OCI-LY3 (cell line): ENCODE measurements at regions not wholly inside any gene's neighbourhood (a gene's known extent, or its start where the extent isn't known, plus 50 kb on each side); places are given as distances from the start of the nearest gene placed in this dataset.

Source experiments
- H2AFZ ChIP-seq: fragments of 200-600, 300-600 bp; shearing (Covaris generic); 2 replicates; pipeline ENCODE4 v1.6.0; 2014; ENCODE audit warnings: antibody characterized with exemption, low read depth, low read length
- H3K27ac ChIP-seq: fragments of 200-600, 300-600 bp; sonication (generic); 2 replicates; pipeline ENCODE4 v1.5.1; 2014; ENCODE audit warnings: mild to moderate bottlenecking, low read length, moderate library complexity, mixed read lengths
- H3K27me3 ChIP-seq: fragments of 200-600, 300-600 bp; sonication (generic); 2 replicates; pipeline ENCODE4 v1.6.1; 2014; ENCODE audit warnings: low read depth, low read length, mixed read lengths
- H3K36me3 ChIP-seq: fragments of 200-600, 300-600 bp; sonication (generic); replicated peaks from 2 replicates; pipeline ENCODE3; 2014; ENCODE audit warnings: low read depth, low read length, mixed read lengths
- H3K4me1 ChIP-seq: fragments of 300-600, 200-600 bp; sonication (generic); 2 replicates; pipeline ENCODE4 v1.6.1; 2014; ENCODE audit warnings: low read length, mixed read lengths
- H3K4me2 ChIP-seq: fragments of 200-600, 300-600 bp; sonication (generic); 2 replicates; pipeline ENCODE4 v1.6.1; 2014; ENCODE audit warnings: low read length, mixed read lengths
- H3K4me3 ChIP-seq: fragments of 300-600, 200-600 bp; sonication (generic); 2 replicates; pipeline ENCODE4 v1.5.1; 2014; ENCODE audit warnings: antibody characterized with exemption, mild to moderate bottlenecking, low read length, moderate library complexity
- H3K79me2 ChIP-seq: fragments of 300-600, 200-600 bp; shearing (Covaris generic); 2 replicates; pipeline ENCODE4 v1.6.1; 2014; ENCODE audit warnings: mild to moderate bottlenecking, low read length, mixed read lengths
- H3K9ac ChIP-seq: fragments of 300-600, 200-600 bp; shearing (Covaris generic); 2 replicates; pipeline ENCODE4 v1.6.0; 2014; ENCODE audit warnings: mild to moderate bottlenecking, low read length, moderate library complexity
- H3K9me3 ChIP-seq: fragments of 200-600, 300-600 bp; shearing (Covaris generic); 2 replicates; pipeline ENCODE4 v1.6.1; 2014; ENCODE audit warnings: low read length, mixed read lengths; ENCODE audit not compliant: insufficient read depth
- H4K20me1 ChIP-seq: fragments of 200-600, 300-600 bp; sonication (generic); 2 replicates; pipeline ENCODE4 v1.6.1; 2016; ENCODE audit warnings: low read length, mixed read lengths; ENCODE audit not compliant: insufficient read depth
- EZH2phosphoT487 ChIP-seq: fragments of 200-600 bp; shearing (Covaris generic); IDR thresholded peaks from 2 replicates; pipeline ENCODE4 v1.6.1; 2018; ENCODE audit warnings: antibody characterized with exemption, mixed run types, low read depth
- TF ChIP-seq, protein P1 (sequence below): fragments of 200-600, 300-600 bp; sonication (generic); IDR thresholded peaks from 2 replicates; pipeline ENCODE4 v1.5.1; 2014; ENCODE audit warnings: antibody characterized with exemption, low read length, low read depth

DNA sequence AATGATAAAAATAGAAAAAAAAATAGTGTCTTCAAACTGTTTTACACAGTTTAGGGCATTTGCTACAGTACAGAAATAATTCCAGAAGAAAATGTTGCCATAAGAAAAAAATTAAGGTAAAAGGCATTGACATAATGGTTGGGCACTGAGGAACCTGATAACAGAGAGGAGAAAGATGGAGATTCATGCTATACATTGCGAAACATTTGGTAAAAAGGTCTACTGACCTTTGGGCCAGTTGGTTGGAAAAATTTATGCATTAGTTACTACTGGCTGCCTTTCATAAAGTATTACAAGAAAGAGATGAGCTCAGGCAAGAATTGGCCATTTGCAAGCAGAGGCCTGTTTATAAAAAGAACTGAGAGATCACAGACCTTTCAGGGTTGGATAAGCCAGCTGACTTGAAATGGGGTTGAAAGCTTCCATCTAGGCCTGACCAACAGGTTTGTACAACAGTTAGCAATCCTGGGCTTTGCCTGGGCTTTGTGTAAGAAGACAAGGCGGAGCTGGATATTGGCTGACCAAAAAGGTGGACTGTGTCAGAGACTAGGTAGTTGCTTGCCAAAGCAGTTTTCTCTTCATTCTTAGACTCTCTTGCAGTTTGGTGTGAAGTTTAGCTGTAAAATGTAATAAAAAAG lies 166.6 kb upstream of the MCTP2 start:
- no peaks in the 10 kb centered on the region for H3K9me3 ChIP-seq
- no peak overlapping the region for H3K9ac ChIP-seq
- TF ChIP-seq, protein P1, sequence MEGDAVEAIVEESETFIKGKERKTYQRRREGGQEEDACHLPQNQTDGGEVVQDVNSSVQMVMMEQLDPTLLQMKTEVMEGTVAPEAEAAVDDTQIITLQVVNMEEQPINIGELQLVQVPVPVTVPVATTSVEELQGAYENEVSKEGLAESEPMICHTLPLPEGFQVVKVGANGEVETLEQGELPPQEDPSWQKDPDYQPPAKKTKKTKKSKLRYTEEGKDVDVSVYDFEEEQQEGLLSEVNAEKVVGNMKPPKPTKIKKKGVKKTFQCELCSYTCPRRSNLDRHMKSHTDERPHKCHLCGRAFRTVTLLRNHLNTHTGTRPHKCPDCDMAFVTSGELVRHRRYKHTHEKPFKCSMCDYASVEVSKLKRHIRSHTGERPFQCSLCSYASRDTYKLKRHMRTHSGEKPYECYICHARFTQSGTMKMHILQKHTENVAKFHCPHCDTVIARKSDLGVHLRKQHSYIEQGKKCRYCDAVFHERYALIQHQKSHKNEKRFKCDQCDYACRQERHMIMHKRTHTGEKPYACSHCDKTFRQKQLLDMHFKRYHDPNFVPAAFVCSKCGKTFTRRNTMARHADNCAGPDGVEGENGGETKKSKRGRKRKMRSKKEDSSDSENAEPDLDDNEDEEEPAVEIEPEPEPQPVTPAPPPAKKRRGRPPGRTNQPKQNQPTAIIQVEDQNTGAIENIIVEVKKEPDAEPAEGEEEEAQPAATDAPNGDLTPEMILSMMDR: no peak
- no peak for TF ChIP-seq EZH2phosphoT487
- no peak overlapping the region for H3K4me2 ChIP-seq
- H3K79me2 ChIP-seq: no peaks in the 10 kb centered on the region
- no peak overlapping the region for H3K27ac ChIP-seq
- H3K27me3 ChIP-seq: no peaks in the 10 kb centered on the region
- no peaks in the 10 kb centered on the region for H3K4me1 ChIP-seq
- no peaks in the 10 kb centered on the region for H3K36me3 ChIP-seq
- no peaks in the 10 kb centered on the region for H4K20me1 ChIP-seq
- no peak overlapping the region for H3K4me3 ChIP-seq
- no peak overlapping the region for H2AFZ ChIP-seq

DNA sequence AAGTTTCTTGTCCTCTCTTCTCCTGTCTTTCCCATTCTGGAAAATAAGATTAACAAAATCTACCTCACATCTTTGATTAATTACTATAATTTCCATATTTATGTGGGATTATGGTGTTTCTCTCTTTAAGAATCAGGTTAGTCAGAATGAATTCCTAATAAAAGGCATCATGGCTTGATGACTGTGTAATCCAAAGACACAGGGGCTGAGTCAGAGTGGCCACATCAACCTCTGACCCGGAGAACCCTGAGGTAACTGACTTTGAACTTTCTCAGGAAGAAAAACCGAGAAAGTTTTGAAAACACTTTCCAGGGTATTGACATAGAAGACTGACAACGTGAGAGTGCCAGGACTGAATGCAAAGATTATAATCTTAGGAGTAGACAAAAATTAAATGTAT lies 170.3 kb upstream of the MCTP2 start:
- H3K27ac ChIP-seq: no peak overlapping the region
- H3K9ac ChIP-seq: no peak overlapping the region
- no peak overlapping the region for H3K4me2 ChIP-seq
- no peaks in the 10 kb centered on the region; the same call in 1 of the 2 replicates for H3K27me3 ChIP-seq
- no peaks in the 10 kb centered on the region for H3K79me2 ChIP-seq
- no peaks in the 10 kb centered on the region for H3K4me1 ChIP-seq
- TF ChIP-seq, protein P1: no peak
- TF ChIP-seq EZH2phosphoT487: no peak
- no peaks in the 10 kb centered on the region for H3K9me3 ChIP-seq
- no peaks in the 10 kb centered on the region for H3K36me3 ChIP-seq
- no peaks in the 10 kb centered on the region for H4K20me1 ChIP-seq
- H2AFZ ChIP-seq: no peak overlapping the region
- no peak overlapping the region for H3K4me3 ChIP-seq

DNA sequence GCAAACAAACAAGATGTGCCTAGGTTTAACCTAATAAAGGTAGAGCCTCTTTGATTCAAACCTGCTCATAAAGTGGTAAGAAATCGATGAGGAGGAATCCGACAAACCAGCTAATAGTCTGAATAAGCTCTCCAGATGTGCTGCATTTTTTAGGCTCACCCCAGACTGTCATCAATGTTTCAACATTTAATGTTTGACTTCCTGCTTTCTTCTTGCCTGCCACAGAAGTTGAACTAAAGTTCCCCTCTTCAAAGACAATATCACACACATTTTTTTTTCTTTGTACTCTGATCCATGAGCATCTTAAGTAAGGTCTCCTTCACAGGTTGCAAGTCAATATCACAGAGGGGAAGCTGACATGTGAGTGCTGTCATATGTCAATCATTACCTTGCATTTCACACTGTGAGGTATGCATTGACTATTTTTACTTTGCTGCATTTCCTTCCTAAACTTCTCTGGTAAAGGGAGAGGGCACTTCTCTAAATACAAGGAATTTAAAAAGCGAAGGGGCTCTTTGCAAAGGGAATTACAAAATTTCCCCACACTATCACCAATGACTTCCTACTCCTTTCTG lies 172.3 kb upstream of the MCTP2 start:
- TF ChIP-seq, protein P1: no peak
- no peak for TF ChIP-seq EZH2phosphoT487
- Histone ChIP-seq H3K4me1 (no peaks in the 10 kb centered on the region), H3K9ac (no peak overlapping the region), H2AFZ (no peak overlapping the region), H3K4me3 (no peak overlapping the region), H3K27ac (no peak overlapping the region), H4K20me1 (no peaks in the 10 kb centered on the region), H3K36me3 (no peaks in the 10 kb centered on the region), H3K79me2 (no peaks in the 10 kb centered on the region), H3K4me2 (no peak overlapping the region), H3K27me3 (no peaks in the 10 kb centered on the region; the same call in 1 of the 2 replicates), H3K9me3 (no peaks in the 10 kb centered on the region)

DNA sequence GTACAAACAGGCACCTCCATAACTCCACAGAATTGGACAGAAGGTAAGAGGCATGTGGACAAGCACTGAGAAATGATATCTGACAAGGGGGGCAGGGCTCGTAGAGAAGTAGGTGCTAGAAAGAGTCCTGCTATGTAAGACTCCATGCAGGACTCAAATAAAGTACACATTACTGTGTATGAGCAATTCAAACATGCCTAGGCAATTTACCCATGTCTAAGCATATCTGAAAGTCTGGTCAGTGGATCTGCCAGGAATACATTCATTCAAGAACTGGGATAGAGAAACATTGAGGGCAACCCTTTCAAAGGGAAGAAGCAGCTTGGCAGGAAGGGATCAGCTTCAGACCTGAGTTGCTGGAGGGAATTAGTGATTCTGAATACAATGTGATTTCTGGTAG lies 174.1 kb upstream of the MCTP2 start:
- Histone ChIP-seq H3K36me3 (no peaks in the 10 kb centered on the region), H3K27ac (no peak overlapping the region), H4K20me1 (no peaks in the 10 kb centered on the region), H3K4me1 (no peaks in the 10 kb centered on the region), H3K9ac (no peak overlapping the region), H3K4me2 (no peak overlapping the region), H3K79me2 (no peaks in the 10 kb centered on the region), H3K27me3 (no peaks in the 10 kb centered on the region; the same call in 1 of the 2 replicates), H2AFZ (no peak overlapping the region), H3K9me3 (no peaks in the 10 kb centered on the region), H3K4me3 (no peak overlapping the region)
- TF ChIP-seq, protein P1: no peak
